ENCODE measurements at regions not wholly inside any gene's neighbourhood (a gene's known extent, or its start where the extent isn't known, plus 50 kb on each side); places are given as distances from the start of the nearest gene placed in this dataset.

GRCh38 chr4:123892368-123892976, 495.9 kb downstream of the SPRY1 start:
- TF ChIP-seq, protein P1, sequence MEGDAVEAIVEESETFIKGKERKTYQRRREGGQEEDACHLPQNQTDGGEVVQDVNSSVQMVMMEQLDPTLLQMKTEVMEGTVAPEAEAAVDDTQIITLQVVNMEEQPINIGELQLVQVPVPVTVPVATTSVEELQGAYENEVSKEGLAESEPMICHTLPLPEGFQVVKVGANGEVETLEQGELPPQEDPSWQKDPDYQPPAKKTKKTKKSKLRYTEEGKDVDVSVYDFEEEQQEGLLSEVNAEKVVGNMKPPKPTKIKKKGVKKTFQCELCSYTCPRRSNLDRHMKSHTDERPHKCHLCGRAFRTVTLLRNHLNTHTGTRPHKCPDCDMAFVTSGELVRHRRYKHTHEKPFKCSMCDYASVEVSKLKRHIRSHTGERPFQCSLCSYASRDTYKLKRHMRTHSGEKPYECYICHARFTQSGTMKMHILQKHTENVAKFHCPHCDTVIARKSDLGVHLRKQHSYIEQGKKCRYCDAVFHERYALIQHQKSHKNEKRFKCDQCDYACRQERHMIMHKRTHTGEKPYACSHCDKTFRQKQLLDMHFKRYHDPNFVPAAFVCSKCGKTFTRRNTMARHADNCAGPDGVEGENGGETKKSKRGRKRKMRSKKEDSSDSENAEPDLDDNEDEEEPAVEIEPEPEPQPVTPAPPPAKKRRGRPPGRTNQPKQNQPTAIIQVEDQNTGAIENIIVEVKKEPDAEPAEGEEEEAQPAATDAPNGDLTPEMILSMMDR (IDR thresholded peaks at IDR 0.05), result no peak
- no peak for TF ChIP-seq EZH2 (IDR thresholded peaks at IDR 0.05; ENCODE audit: borderline replicate concordance, insufficient read depth, low read depth, low read length, poor library complexity, severe bottlenecking)

Data from B cell (primary cell).